Hepatocyte (in vitro differentiated cells): ENCODE measurements at regions not wholly inside any gene's neighbourhood (a gene's known extent, or its start where the extent isn't known, plus 50 kb on each side); places are given as distances from the start of the nearest gene placed in this dataset.

Source experiments
- CTCF ChIP-seq: fragments of 200-600 bp; sonication (generic); IDR thresholded peaks from 2 replicates; pipeline ENCODE4 v1.5.1; 2016; ENCODE audit warnings: antibody characterized with exemption, mild to moderate bottlenecking; ENCODE audit not compliant: poor library complexity
- EZH2 ChIP-seq: fragments of 200-600 bp; sonication (generic); IDR thresholded peaks from 2 replicates; pipeline ENCODE4 v1.6.1; 2016; ENCODE audit warnings: antibody characterized with exemption, mild to moderate bottlenecking, borderline replicate concordance
- EZH2phosphoT487 ChIP-seq: fragments of 200-600 bp; sonication (generic); IDR thresholded peaks from one replicate; pipeline ENCODE4 v1.6.1; 2018; ENCODE audit warnings: antibody characterized with exemption, mild to moderate bottlenecking, low read depth, moderate library complexity; ENCODE audit not compliant: unreplicated experiment, severe bottlenecking

- no peak for TF ChIP-seq CTCF
- no peak for TF ChIP-seq EZH2phosphoT487
- TF ChIP-seq EZH2 = no peak
Measured at GRCh38 chr14:89501381-89501780, 84.3 kb upstream of the FOXN3 start.
